Naive thymus-derived CD4-positive, alpha-beta T cell (primary cell): ENCODE measurements at regions not wholly inside any gene's neighbourhood (a gene's known extent, or its start where the extent isn't known, plus 50 kb on each side); places are given as distances from the start of the nearest gene placed in this dataset.
A peak's percentile ranks its signal among the peaks of the same experiment; 100 is the strongest.
"Not testable (repeated sequence)": the region's sequence is repeated elsewhere in the genome, so short reads cannot be mapped to it uniquely, and the experiment has no call there.

Experiments used
- ATAC-seq: fragments of 150-1000 bp; cut with Tn5 transposase; 2 replicates; pipeline ENCODE4 v1.10.0; 2021; ENCODE audit warnings: mild to moderate bottlenecking, moderate library complexity
- CTCF ChIA-PET: fragments of 350-600 bp; sonication (Branson Sonifier 250); formaldehyde crosslinking; loops from one replicate; lab custom pipeline; 2021; ENCODE audit warnings: antibody characterized with exemption; lab: Charles Lee
- POLR2A ChIA-PET: fragments of 350-600 bp; sonication (Branson Sonifier 250); formaldehyde crosslinking; loops from one replicate; lab custom pipeline; 2021; ENCODE audit warnings: antibody characterized with exemption, inconsistent platforms; lab: Charles Lee
- DNase-seq, 9 donors: peaks; one replicate each; pipeline versions ENCODE4 v3.0.0 to v3.0.0-alpha.2; 2020 to 2022; ENCODE audit warnings: mixed read lengths in 1 of 9
- H3K27ac ChIP-seq: one replicate; pipeline ENCODE4 v1.7.0; 2013; ENCODE audit warnings: mild to moderate bottlenecking, low read depth, low read length, moderate library complexity
- H3K27me3 ChIP-seq, 2 donors: one replicate each; pipeline ENCODE4 v1.7.0; 2013; ENCODE audit warnings: low read length in 2 of 2, mild to moderate bottlenecking in 2 of 2, moderate library complexity in 2 of 2; ENCODE audit not compliant: control insufficient read depth in 2 of 2, insufficient read depth in 2 of 2
- H3K36me3 ChIP-seq, 3 experiments: 1 replicate in 2 of 3; 2 replicates in 1 of 3; pipeline ENCODE4 v1.7.0; 2013; ENCODE audit warnings: low read length in 3 of 3, mild to moderate bottlenecking in 3 of 3, moderate library complexity in 1 of 3; ENCODE audit not compliant: insufficient read depth in 3 of 3, control insufficient read depth in 2 of 3
- H3K4me1 ChIP-seq, 2 donors: one replicate each; pipeline ENCODE4 v1.7.0; 2013; ENCODE audit warnings: low read length in 2 of 2, mild to moderate bottlenecking in 2 of 2, moderate library complexity in 1 of 2; ENCODE audit not compliant: control insufficient read depth in 2 of 2, insufficient read depth in 2 of 2
- H3K4me3 ChIP-seq: 2 replicates; pipeline ENCODE4 v1.7.0; 2013; ENCODE audit warnings: mild to moderate bottlenecking, low read length
- H3K9me3 ChIP-seq, 3 experiments: 1 replicate in 2 of 3; 2 replicates in 1 of 3; pipeline ENCODE4 v1.7.0; 2013; ENCODE audit warnings: low read length in 3 of 3; ENCODE audit not compliant: control insufficient read depth in 2 of 3
- H3K27ac Mint-ChIP-seq, 9 donors: one replicate each; pipeline ENCODE4 v1.8.0; 2020 to 2022; ENCODE audit warnings: mixed read lengths in 9 of 9, mild to moderate bottlenecking in 8 of 9, moderate library complexity in 5 of 9, inconsistent platforms in 2 of 9
- H3K27me3 Mint-ChIP-seq, 5 donors: one replicate each; pipeline ENCODE4 v1.8.0; 2021 to 2022; ENCODE audit warnings: mixed read lengths in 5 of 5, mild to moderate bottlenecking in 1 of 5
- H3K36me3 Mint-ChIP-seq, 5 donors: one replicate each; pipeline ENCODE4 v1.8.0; 2020 to 2022; ENCODE audit warnings: mixed read lengths in 5 of 5, mild to moderate bottlenecking in 3 of 5, inconsistent platforms in 1 of 5
- H3K4me1 Mint-ChIP-seq, 7 donors: one replicate each; pipeline ENCODE4 v1.8.0; 2020 to 2022; ENCODE audit warnings: mixed read lengths in 7 of 7, mild to moderate bottlenecking in 3 of 7, inconsistent platforms in 1 of 7
- H3K4me3 Mint-ChIP-seq, 10 donors: one replicate each; pipeline ENCODE4 v1.8.0; 2020 to 2022; ENCODE audit warnings: mild to moderate bottlenecking in 10 of 10, mixed read lengths in 10 of 10, moderate library complexity in 6 of 10, inconsistent platforms in 2 of 10
- H3K9me3 Mint-ChIP-seq, 11 donors: one replicate each; pipeline ENCODE4 v1.8.0; 2020 to 2022; ENCODE audit warnings: mixed read lengths in 11 of 11, mild to moderate bottlenecking in 4 of 11, inconsistent platforms in 1 of 11, moderate library complexity in 1 of 11
- intact Hi-C, 2 donors: fragments of 100-400 bp; cut with micrococcal nuclease; formaldehyde crosslinking; loops; one replicate each; pipeline ENCODE4 v1.15.1; 2023

GRCh38 chr10:32188601-32189000 is 132.4 kb upstream of the KIF5B start:
- H3K4me3 Mint-ChIP-seq, H3K4me1 Mint-ChIP-seq, H3K27me3 ChIP-seq, H3K27me3 Mint-ChIP-seq, H3K9me3 ChIP-seq, intact Hi-C loops, H3K27ac Mint-ChIP-seq, DNase-seq, H3K4me3 ChIP-seq, ATAC-seq, H3K36me3 ChIP-seq, H3K4me1 ChIP-seq, H3K36me3 Mint-ChIP-seq, H3K27ac ChIP-seq, H3K9me3 Mint-ChIP-seq: not testable (repeated sequence)
- POLR2A ChIA-PET: interaction anchor here (0.7 kb wide), 1 partner anchor 100 kb away, joined by 4 read pairs; no protein-coding TSS in a partner anchor
- CTCF ChIA-PET: interaction anchor here (0.6 to 0.7 kb wide), 2 partner anchors 319 to 1157 kb away, joined by 4 read pairs; partner anchors contain the start of gene ZNF438

- DNase-seq (no peak), ATAC-seq (no peak)
- Histone ChIP-seq H3K36me3 (no peaks in the 10 kb centered on the region), H3K27ac (no peak overlapping the region), H3K9me3 (no peaks in the 10 kb centered on the region), H3K4me3 (no peak overlapping the region), H3K27me3 (no peaks in the 10 kb centered on the region), H3K4me1 (no peaks in the 10 kb centered on the region)
- ChIA-PET CTCF (interaction anchor here (1.2 kb wide), 1 partner anchor 18 kb away, joined by 4 read pairs; no protein-coding TSS in a partner anchor), POLR2A (no interaction called here)
- Mint-ChIP-seq H3K9me3 (no peaks in the 10 kb centered on the region), H3K4me3 (no peak overlapping the region), H3K36me3 (no peaks in the 10 kb centered on the region), H3K27ac (no peak overlapping the region), H3K4me1 (peaks cover 0 to 5% (median 4%) of the 10 kb centered on the region in 7 donors), H3K27me3 (peaks cover 0 to 5% (median 0%) of the 10 kb centered on the region in 5 donors)
- intact Hi-C loops: no loop called here
Observed at GRCh38 chr10:32187686-32188085, 131.5 kb upstream of the KIF5B start.

- H3K36me3 Mint-ChIP-seq, H3K27me3 ChIP-seq, H3K27ac Mint-ChIP-seq, H3K27ac ChIP-seq, ATAC-seq, H3K4me3 Mint-ChIP-seq, POLR2A ChIA-PET, H3K27me3 Mint-ChIP-seq, intact Hi-C loops, H3K9me3 ChIP-seq, H3K4me1 ChIP-seq, H3K4me1 Mint-ChIP-seq, H3K4me3 ChIP-seq, H3K9me3 Mint-ChIP-seq, DNase-seq, H3K36me3 ChIP-seq: not testable (repeated sequence)
- CTCF ChIA-PET: interaction anchor here (0.6 kb wide), 1 partner anchor 107 kb away, joined by 4 read pairs; no protein-coding TSS in a partner anchor
Observed at GRCh38 chr10:32183652-32184051, 127.4 kb upstream of the KIF5B start.

GRCh38 chr10:32182476-32182875 is 126.3 kb upstream of the KIF5B start:
- POLR2A ChIA-PET: no interaction called here
- ATAC-seq: no peak
- Histone ChIP-seq H3K9me3 (no peaks in the 10 kb centered on the region), H3K36me3 (no peaks in the 10 kb centered on the region), H3K27me3 (no peaks in the 10 kb centered on the region), H3K4me3 (no peak overlapping the region), H3K4me1 (no peaks in the 10 kb centered on the region), H3K27ac (no peak overlapping the region)
- Mint-ChIP-seq H3K4me3 (no peak overlapping the region), H3K4me1 (no peaks in the 10 kb centered on the region), H3K27ac (no peak overlapping the region), H3K9me3 (no peaks in the 10 kb centered on the region), H3K27me3 (peaks cover 0 to 5% (median 0%) of the 10 kb centered on the region in 5 donors), H3K36me3 (no peaks in the 10 kb centered on the region)
- CTCF ChIA-PET: no interaction called here
- intact Hi-C loops: no loop called here
- no peak for DNase-seq

- POLR2A ChIA-PET: no interaction called here
- H3K27ac ChIP-seq: no peak overlapping the region
- DNase-seq (no peak), ATAC-seq (no peak)
- intact Hi-C loops: no loop called here
- CTCF ChIA-PET: interaction anchor here (0.6 to 0.7 kb wide), 2 partner anchors 45 to 325 kb away, joined by 3 read pairs; no protein-coding TSS in a partner anchor
- peaks cover 0 to 5% (median 0%) of the 10 kb centered on the region in 5 donors for H3K27me3 Mint-ChIP-seq
- H3K4me3 ChIP-seq: no peak overlapping the region
- no peaks in the 10 kb centered on the region for H3K36me3 ChIP-seq
- peak overlapping the region in 1 of 9 donors; percentile 47 for H3K27ac Mint-ChIP-seq
- no peak overlapping the region for H3K4me3 Mint-ChIP-seq
- H3K4me1 ChIP-seq: no peaks in the 10 kb centered on the region
- peaks cover 0 to 2% (median 0%) of the 10 kb centered on the region in 11 donors for H3K9me3 Mint-ChIP-seq
- H3K4me1 Mint-ChIP-seq: no peaks in the 10 kb centered on the region
- H3K36me3 Mint-ChIP-seq: no peaks in the 10 kb centered on the region
- H3K9me3 ChIP-seq: no peaks in the 10 kb centered on the region
- no peaks in the 10 kb centered on the region for H3K27me3 ChIP-seq
Observed at GRCh38 chr10:32180390-32181280, 124.4 kb upstream of the KIF5B start.

GRCh38 chr10:32179836-32180235 is 123.6 kb upstream of the KIF5B start:
- Mint-ChIP-seq H3K4me3 (no peak overlapping the region), H3K27me3 (peaks cover 0 to 5% (median 0%) of the 10 kb centered on the region in 5 donors), H3K4me1 (no peaks in the 10 kb centered on the region), H3K36me3 (no peaks in the 10 kb centered on the region), H3K9me3 (peaks cover 0 to 2% (median 0%) of the 10 kb centered on the region in 11 donors), H3K27ac (no peak overlapping the region)
- intact Hi-C loops: no loop called here
- Histone ChIP-seq H3K4me1 (no peaks in the 10 kb centered on the region), H3K27ac (no peak overlapping the region), H3K9me3 (no peaks in the 10 kb centered on the region), H3K4me3 (no peak overlapping the region), H3K36me3 (no peaks in the 10 kb centered on the region), H3K27me3 (no peaks in the 10 kb centered on the region)
- POLR2A ChIA-PET: no interaction called here
- CTCF ChIA-PET: interaction anchor here (0.6 to 0.7 kb wide), 2 partner anchors 44 to 324 kb away, joined by 3 read pairs; no protein-coding TSS in a partner anchor
- DNase-seq (no peak), ATAC-seq (no peak)
